Liver (tissue), 3 donors: ENCODE measurements at regions not wholly inside any gene's neighbourhood (a gene's known extent, or its start where the extent isn't known, plus 50 kb on each side); places are given as distances from the start of the nearest gene placed in this dataset.

Experiments
- ATF3 ChIP-seq: IDR thresholded peaks from 2 replicates; pipeline ENCODE4 v1.6.1; 2016; ENCODE audit warnings: antibody characterized with exemption
- CTCF ChIP-seq: fragments of 150-350 bp; IDR thresholded peaks from 2 replicates; pipeline ENCODE4 v1.5.1; 2017; ENCODE audit warnings: improper control_type of control experiment, low read depth, low read length; ENCODE audit not compliant: missing input control
- FOXA1 ChIP-seq: IDR thresholded peaks from 2 replicates; pipeline ENCODE4 v1.6.1; 2016; ENCODE audit warnings: antibody characterized with exemption
- HNF4G ChIP-seq: IDR thresholded peaks from 2 replicates; pipeline ENCODE4 v1.6.1; 2016; ENCODE audit warnings: antibody characterized with exemption
- JUND ChIP-seq, 2 donors: IDR thresholded peaks; 2 replicates each; pipeline ENCODE4 v1.6.1; 2016; ENCODE audit warnings: antibody characterized with exemption in 2 of 2
- RAD21 ChIP-seq, 2 donors: IDR thresholded peaks; 2 replicates each; pipeline ENCODE4 v1.6.1; 2016; ENCODE audit warnings: antibody characterized with exemption in 2 of 2, mild to moderate bottlenecking in 2 of 2
- REST ChIP-seq: IDR thresholded peaks from 2 replicates; pipeline ENCODE4 v1.6.1; 2016; ENCODE audit warnings: antibody characterized with exemption, mild to moderate bottlenecking
- TAF1 ChIP-seq: conservative IDR thresholded peaks from 2 replicates; pipeline ENCODE4 v1.6.1; 2016; ENCODE audit warnings: antibody characterized with exemption, mild to moderate bottlenecking
- YY1 ChIP-seq: IDR thresholded peaks from 2 replicates; pipeline ENCODE4 v1.6.1; 2016; ENCODE audit warnings: antibody characterized with exemption, mild to moderate bottlenecking
- ZBTB33 ChIP-seq: IDR thresholded peaks from 2 replicates; pipeline ENCODE4 v1.6.1; 2016; ENCODE audit warnings: antibody characterized with exemption
- donor health status: healthy.
- donor health status: healthy.

- TF ChIP-seq RAD21 (IDR thresholded peaks at IDR 0.05) (no peak), REST (no peak), CTCF (no peak), TAF1 (no peak), JUND (IDR thresholded peaks at IDR 0.05) (no peak), HNF4G (no peak), YY1 (no peak), ATF3 (no peak), ZBTB33 (no peak), FOXA1 (no peak)
Observed at GRCh38 chr18:27349284-27349882, 164.3 kb upstream of the CHST9 start.
